Glutamatergic neuron (in vitro differentiated cells): ENCODE measurements at regions not wholly inside any gene's neighbourhood (a gene's known extent, or its start where the extent isn't known, plus 50 kb on each side); places are given as distances from the start of the nearest gene placed in this dataset.

Source experiments
- DNase-seq: peaks from one replicate; pipeline ENCODE4 v3.0.0; 2022
- H3K27ac Mint-ChIP-seq: one replicate; pipeline ENCODE4 v1.8.0; 2020; ENCODE audit warnings: mild to moderate bottlenecking, mixed read lengths, inconsistent platforms; ENCODE audit not compliant: unreplicated experiment
- H3K27me3 Mint-ChIP-seq: one replicate; pipeline ENCODE4 v1.8.0; 2020; ENCODE audit warnings: mild to moderate bottlenecking, moderate library complexity, mixed read lengths, inconsistent platforms; ENCODE audit not compliant: unreplicated experiment
- H3K36me3 Mint-ChIP-seq: one replicate; pipeline ENCODE4 v1.8.0; 2020; ENCODE audit warnings: mild to moderate bottlenecking, mixed read lengths, inconsistent platforms; ENCODE audit not compliant: unreplicated experiment
- H3K4me1 Mint-ChIP-seq: one replicate; pipeline ENCODE4 v1.8.0; 2020; ENCODE audit warnings: mild to moderate bottlenecking, low read depth, mixed read lengths, inconsistent platforms; ENCODE audit not compliant: unreplicated experiment
- H3K4me3 Mint-ChIP-seq: one replicate; pipeline ENCODE4 v1.8.0; 2020; ENCODE audit warnings: mild to moderate bottlenecking, mixed read lengths, inconsistent platforms; ENCODE audit not compliant: unreplicated experiment
- H3K9me3 Mint-ChIP-seq: one replicate; pipeline ENCODE4 v1.8.0; 2020; ENCODE audit warnings: mild to moderate bottlenecking, moderate library complexity, mixed read lengths, inconsistent platforms; ENCODE audit not compliant: unreplicated experiment
- TF ChIP-seq, protein P1 (sequence below): fragments of 200-600 bp; sonication (generic); IDR thresholded peaks from one replicate; pipeline ENCODE4 v1.5.0; 2021; ENCODE audit not compliant: partially characterized antibody, unreplicated experiment

DNA sequence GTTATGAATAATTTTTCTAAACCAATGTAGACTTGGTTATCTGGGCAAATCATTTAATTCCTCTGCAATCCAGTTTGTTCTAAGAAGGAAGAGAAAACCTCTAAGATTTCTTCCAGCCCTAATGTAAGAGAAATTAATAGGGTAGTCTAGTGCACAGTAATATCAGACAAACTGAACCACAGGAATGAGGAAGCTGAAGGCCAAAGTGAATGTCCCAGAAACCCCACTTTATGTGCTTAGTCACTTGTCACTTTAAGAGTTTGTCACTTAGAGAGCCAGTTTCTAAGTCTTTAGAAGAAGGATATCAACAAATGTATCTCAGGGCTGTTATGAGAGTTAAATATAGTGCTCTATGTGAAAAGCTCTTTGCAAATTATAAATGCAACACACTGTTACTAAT lies 750.6 kb downstream of the DIAPH3 start:
- Mint-ChIP-seq H3K4me1 (peaks cover 5% of the 10 kb centered on the region), H3K9me3 (no peaks in the 10 kb centered on the region), H3K27ac (no peak overlapping the region), H3K4me3 (no peak overlapping the region), H3K27me3 (no peaks in the 10 kb centered on the region), H3K36me3 (no peaks in the 10 kb centered on the region)
- DNase-seq: no peak
- TF ChIP-seq, protein P1, sequence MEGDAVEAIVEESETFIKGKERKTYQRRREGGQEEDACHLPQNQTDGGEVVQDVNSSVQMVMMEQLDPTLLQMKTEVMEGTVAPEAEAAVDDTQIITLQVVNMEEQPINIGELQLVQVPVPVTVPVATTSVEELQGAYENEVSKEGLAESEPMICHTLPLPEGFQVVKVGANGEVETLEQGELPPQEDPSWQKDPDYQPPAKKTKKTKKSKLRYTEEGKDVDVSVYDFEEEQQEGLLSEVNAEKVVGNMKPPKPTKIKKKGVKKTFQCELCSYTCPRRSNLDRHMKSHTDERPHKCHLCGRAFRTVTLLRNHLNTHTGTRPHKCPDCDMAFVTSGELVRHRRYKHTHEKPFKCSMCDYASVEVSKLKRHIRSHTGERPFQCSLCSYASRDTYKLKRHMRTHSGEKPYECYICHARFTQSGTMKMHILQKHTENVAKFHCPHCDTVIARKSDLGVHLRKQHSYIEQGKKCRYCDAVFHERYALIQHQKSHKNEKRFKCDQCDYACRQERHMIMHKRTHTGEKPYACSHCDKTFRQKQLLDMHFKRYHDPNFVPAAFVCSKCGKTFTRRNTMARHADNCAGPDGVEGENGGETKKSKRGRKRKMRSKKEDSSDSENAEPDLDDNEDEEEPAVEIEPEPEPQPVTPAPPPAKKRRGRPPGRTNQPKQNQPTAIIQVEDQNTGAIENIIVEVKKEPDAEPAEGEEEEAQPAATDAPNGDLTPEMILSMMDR: no peak

DNA sequence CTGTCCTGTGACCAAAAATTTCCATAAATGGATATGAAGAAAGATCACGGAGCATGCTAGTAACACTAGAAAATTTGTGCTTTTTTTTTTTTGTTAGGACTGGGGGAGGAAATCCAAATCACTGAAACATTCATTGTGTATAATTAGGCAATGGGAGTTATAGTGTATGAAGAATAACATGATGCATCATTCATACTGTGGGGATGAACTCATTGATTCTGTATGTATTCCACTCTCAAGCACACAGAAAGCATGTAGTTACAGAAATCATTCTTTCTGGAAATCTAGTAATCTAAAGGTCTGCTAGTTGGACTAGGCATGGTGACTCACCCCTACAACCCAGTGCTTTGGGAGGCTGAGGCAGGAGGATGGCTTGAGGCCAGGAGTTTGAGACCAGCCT lies 749.7 kb downstream of the DIAPH3 start:
- Mint-ChIP-seq H3K27me3 (no peaks in the 10 kb centered on the region), H3K9me3 (no peaks in the 10 kb centered on the region), H3K36me3 (no peaks in the 10 kb centered on the region), H3K4me3 (no peak overlapping the region), H3K4me1 (peaks cover 5% of the 10 kb centered on the region), H3K27ac (no peak overlapping the region)
- no peak for DNase-seq
- TF ChIP-seq, protein P1: no peak

DNA sequence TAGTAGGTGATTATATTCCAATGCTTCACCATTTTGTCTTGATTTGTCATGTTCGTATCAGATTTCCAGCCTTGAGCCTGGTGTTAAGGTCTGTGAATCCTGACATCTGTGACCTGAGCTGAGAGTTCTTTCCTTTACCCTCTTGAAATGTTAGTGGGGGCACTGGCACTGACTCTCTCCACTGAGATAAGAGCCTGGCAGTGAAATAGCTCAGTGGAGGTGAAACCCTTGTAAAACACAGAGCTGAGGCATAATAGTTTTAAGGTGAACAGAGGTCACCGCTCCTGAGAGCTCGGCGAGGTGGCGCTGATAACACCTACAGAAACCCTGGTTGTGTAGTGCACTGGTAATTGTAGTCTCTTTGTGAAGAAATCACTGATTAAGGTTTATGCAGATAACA lies 748.2 kb downstream of the DIAPH3 start:
- Mint-ChIP-seq H3K9me3 (no peaks in the 10 kb centered on the region), H3K27ac (no peak overlapping the region), H3K4me1 (peaks cover 1% of the 10 kb centered on the region), H3K36me3 (no peaks in the 10 kb centered on the region), H3K4me3 (no peak overlapping the region), H3K27me3 (no peaks in the 10 kb centered on the region)
- TF ChIP-seq, protein P1: no peak
- DNase-seq: no peak

DNA sequence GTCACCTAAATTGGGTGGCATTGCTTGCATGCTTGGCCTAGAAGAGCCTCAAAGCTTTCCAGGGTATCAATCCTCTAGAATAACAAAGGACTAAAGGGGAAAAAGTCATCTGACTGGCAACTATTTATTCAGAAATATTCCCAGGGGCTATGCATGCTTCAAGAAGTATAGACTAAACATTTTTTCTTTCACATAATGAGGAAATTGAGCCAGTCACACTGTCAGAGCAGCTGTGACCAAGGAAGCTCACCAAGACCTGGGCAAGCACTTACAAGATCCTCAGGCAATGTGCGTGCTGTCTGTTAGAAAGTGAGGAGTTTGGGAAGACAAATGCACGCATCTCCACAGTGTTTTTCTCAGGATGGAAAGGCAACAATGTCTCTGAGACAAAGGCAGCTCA lies 747.2 kb downstream of the DIAPH3 start:
- no peaks in the 10 kb centered on the region for H3K9me3 Mint-ChIP-seq
- no peak for DNase-seq
- peaks cover 1% of the 10 kb centered on the region for H3K4me1 Mint-ChIP-seq
- no peak overlapping the region for H3K27ac Mint-ChIP-seq
- TF ChIP-seq, protein P1: no peak
- no peak overlapping the region for H3K4me3 Mint-ChIP-seq
- no peaks in the 10 kb centered on the region for H3K36me3 Mint-ChIP-seq
- H3K27me3 Mint-ChIP-seq: no peaks in the 10 kb centered on the region

DNA sequence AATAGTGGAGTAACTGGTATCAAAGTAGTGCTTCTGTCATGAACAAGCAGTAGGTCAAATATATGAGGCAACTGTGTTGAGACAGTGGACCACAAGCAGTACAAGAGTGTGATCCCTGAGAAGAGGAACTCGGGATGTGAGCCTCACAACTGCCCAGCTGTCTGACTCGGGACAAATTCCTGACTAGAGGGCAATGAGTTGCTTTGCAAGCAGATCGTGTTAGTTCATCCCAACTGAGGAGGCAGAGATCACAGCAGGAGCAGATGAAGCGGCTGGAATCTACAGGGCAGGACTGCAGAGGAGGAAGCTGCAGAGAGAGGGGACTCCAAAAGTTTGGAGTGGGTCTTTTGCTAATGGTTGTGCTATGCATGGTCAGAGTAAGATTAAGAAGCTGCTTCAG lies 741.1 kb downstream of the DIAPH3 start:
- TF ChIP-seq, protein P1: no peak
- no peak overlapping the region for H3K27ac Mint-ChIP-seq
- H3K4me3 Mint-ChIP-seq: no peak overlapping the region
- peaks cover 1% of the 10 kb centered on the region for H3K9me3 Mint-ChIP-seq
- no peaks in the 10 kb centered on the region for H3K4me1 Mint-ChIP-seq
- no peaks in the 10 kb centered on the region for H3K27me3 Mint-ChIP-seq
- H3K36me3 Mint-ChIP-seq: no peaks in the 10 kb centered on the region
- DNase-seq: no peak
